Epithelial cell of esophagus (primary cell): ENCODE measurements at regions not wholly inside any gene's neighbourhood (a gene's known extent, or its start where the extent isn't known, plus 50 kb on each side); places are given as distances from the start of the nearest gene placed in this dataset.

Experiments
- DNase-seq: peaks from one replicate; pipeline ENCODE4 v3.0.0; 2010; ENCODE audit warnings: low read depth
- H3K4me3 ChIP-seq: 2 replicates; pipeline ENCODE4 v1.5.1; 2011; ENCODE audit warnings: mild to moderate bottlenecking, low read length, control low read depth
- CTCF ChIP-seq: IDR thresholded peaks from 2 replicates; pipeline ENCODE4 v1.5.1; 2011; ENCODE audit warnings: low read depth, mild to moderate bottlenecking, low read length, control low read depth, inconsistent platforms; ENCODE audit not compliant: insufficient read depth; ENCODE audit errors: missing control alignments

GRCh38 chr20:37616110-37616425, 77.8 kb upstream of the CTNNBL1 start:
- DNase-seq: no peak
- no peak for TF ChIP-seq CTCF

DNA sequence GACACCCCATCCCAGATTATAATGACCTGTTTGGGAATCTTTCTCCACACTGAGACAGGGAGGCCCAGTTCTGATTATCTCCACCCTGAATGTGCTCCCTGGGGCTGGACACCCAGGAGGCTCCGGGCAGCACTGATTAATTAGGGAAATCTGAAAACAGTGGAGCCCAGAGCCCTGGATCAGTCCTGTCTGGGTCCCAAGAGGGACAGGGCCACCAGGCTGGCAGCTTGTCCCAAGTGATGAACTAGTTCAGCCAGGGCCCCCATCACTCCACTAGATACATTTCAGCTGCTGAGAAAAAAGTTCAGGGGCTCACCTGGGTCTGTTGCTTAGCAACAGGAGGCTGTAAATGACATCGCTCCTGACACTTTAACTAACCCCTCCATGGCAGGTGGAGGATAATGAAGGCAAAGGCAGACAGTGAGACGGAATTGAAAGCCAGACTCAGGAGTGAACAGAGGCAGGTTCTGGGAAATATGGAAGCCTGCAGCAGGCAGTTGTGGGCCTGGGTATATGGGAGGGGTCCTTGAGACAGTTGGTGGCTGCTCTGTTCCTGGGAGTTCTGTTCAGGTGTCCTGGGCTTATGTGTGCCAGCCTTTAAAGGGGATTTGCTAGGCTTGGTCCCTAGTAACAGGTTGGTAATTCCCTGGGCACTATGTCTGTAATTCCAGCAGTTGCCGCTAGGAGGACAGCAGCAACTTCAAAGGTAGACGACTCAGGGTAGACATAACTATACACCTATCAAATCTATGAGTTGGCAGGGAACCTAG, 78.3 kb upstream of the CTNNBL1 start:
- TF ChIP-seq CTCF: peak; percentile 87
- peak; percentile 70 for DNase-seq

More at GRCh38 chr20:37616110-37616425, 77.8 kb upstream of the CTNNBL1 start:
- no peak overlapping the region for H3K4me3 ChIP-seq

DNA sequence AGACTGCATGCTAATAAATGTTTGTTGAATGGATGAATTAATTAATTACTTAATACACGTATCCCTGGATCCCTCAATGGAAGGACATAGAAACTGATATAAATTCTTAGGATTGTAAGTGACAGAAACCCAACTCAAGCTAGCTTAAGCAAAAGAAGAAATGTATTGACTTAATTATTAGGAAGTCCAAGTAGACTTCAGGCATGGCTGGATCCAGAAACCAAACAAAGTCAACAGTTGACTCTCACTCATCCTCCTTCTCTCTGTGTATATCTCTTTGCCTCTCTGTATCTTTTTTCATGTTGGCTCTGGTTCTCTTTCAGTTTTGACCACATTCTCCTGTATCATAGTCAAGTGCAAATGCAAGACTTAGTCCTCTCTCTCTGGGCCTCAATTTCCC, 82.0 kb upstream of the CTNNBL1 start:
- H3K4me3 ChIP-seq: no peak overlapping the region
- no peak for DNase-seq
- no peak for TF ChIP-seq CTCF

More for the DNA sequence above, 78.3 kb upstream of the CTNNBL1 start:
- H3K4me3 ChIP-seq: no peak overlapping the region

DNA sequence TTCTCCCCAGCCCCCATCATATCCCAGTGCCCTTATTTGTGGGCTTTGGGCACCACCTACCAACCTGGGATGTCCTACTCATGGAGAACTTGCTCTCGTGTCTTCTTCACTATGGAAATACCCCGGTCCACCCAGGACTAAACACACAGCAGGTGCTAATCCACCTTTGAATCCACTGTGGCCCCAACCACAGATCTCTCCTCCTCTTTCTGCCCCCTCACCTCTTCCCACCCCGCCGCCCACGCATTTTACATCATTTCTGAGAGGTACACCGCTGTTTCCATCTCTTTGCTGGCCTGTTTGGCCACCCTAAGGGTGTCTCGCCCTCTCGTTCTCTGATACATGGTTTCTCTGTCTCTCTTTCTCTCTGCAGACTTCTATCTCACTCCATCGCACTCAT, 82.5 kb upstream of the CTNNBL1 start:
- no peak for TF ChIP-seq CTCF
- no peak for DNase-seq
- H3K4me3 ChIP-seq: no peak overlapping the region

DNA sequence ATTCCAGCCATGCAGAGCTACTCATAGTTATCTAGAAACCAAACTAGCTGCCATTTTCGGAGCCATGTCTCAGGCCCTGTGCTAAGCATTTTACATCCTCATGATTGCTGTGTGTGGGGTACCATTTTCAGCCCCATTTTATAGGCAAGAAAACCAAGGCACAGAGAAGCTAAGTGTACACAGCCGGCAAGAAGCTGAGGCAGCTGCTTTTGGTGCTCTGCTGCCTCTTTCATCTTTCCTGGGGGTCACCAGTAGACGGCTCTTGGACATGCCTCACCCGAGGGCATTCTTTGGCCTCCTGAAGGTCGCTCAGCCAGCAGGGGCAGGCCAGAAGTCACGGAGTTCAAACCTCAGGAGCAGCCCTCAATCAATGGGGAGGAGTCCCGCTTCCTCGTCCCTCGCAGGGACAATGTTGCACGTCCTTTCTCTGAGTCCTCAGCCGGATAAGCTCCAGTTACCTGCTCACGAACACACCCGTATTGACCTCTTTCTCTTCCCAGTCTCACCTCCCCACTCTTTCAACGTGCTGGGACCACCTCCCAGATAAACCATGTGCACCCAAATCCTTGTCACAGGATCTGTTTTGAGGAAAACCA, 82.6 kb upstream of the BLCAP start:
- no peak overlapping the region for H3K4me3 ChIP-seq
- TF ChIP-seq CTCF: no peak
- DNase-seq: no peak

GRCh38 chr20:37602634-37603033, 75.0 kb upstream of the BLCAP start:
- H3K4me3 ChIP-seq: no peak overlapping the region
- TF ChIP-seq CTCF: no peak
- DNase-seq: no peak

GRCh38 chr20:37600486-37600885, 72.8 kb upstream of the BLCAP start:
- DNase-seq: no peak
- no peak for TF ChIP-seq CTCF
- no peak overlapping the region for H3K4me3 ChIP-seq
